HG03432 (cell line): ENCODE measurements at regions not wholly inside any gene's neighbourhood (a gene's known extent, or its start where the extent isn't known, plus 50 kb on each side); places are given as distances from the start of the nearest gene placed in this dataset.

Experiments used
- ATAC-seq: cut with Tn5 transposase; IDR thresholded peaks from one replicate; pipeline ENCODE4 v1.9.1; 2021; ENCODE audit warnings: mild to moderate bottlenecking, moderate library complexity; ENCODE audit not compliant: unreplicated experiment

- no peak for ATAC-seq
Measured at GRCh38 chr14:65794674-65795279, 382.2 kb downstream of the FUT8 start.

GRCh38 chr14:65798216-65798615 is 385.7 kb downstream of the FUT8 start:
- no peak for ATAC-seq

DNA sequence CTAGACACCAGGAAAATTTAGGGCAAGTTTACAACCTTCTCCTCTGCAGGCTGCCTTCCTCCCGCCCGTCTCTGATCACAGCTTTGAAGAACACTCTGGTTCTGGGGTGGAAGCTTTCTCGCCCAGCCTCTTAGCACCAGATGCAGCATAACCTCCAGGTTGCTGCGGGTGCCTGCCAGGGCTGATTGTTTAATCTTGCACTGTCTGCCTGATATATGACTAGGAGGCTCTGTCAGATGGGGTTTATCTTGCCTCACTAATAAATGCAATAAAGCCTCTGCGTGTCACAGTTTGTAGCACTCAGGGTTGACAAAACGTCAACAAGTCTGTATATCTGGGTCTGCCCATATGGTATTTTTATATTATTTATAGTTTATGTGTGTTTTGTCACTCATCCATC is 388.2 kb downstream of the FUT8 start:
- no peak for ATAC-seq

- no peak for ATAC-seq
Measured at GRCh38 chr14:65802196-65802595, 389.7 kb downstream of the FUT8 start.

DNA sequence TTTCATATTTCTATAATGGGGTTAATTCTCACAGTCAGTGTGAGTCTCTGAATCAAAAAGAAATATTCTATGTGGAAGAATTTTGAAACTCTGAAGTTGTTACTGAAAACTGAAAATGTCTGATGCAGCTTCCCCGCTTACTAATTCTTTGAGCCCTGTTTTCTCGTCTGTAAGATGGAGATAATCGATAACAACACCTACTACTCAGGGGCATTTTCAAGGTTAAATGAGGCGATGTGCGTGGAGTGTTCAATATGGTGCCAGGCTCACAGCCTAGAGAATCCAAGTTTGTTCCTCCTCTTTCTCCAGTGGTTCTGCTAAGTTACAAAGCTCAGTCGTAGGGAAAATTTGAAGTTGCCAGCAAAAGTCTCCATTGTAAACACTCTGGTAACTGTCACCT is 391.4 kb downstream of the FUT8 start:
- no peak for ATAC-seq

GRCh38 chr14:65804439-65805112 is 392.0 kb downstream of the FUT8 start:
- peak; percentile 30 for ATAC-seq

DNA sequence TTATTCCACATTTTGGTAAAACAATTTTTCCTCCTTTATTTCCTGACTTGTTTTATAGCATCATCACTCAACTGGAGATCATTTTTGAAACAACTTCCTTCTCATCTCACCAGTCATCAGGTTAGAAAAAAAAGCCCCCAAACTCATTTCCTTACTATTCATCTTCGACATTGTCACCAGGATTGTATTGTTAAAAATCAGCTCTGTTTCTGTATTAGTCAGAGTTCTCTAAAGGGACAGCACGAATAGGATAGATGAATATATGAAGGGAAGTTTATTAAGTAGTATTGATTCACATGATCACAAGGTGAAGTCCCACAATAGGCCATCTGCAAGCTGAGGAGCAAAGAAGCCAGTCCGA is 392.6 kb downstream of the FUT8 start:
- peak; percentile 67 for ATAC-seq

DNA sequence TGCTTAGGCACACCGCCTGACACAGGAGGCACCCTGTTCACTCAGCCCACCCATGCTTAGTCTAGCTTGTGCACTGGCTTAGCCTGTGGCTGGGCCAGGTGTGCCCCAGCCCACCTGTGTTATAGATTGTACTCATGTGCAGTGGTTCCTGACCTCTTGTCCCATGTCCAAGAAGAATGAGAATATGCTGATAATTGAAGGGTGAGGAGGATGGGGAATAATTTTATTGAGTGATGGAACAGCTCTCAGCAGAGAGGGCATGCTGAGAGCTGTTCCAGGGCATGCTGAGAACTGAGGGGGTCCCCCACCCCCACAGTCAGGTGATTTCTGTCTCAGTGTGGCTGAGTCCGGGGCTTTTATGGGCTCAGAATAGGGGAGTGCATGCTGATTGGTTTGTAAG is 395.9 kb downstream of the FUT8 start:
- no peak for ATAC-seq

DNA sequence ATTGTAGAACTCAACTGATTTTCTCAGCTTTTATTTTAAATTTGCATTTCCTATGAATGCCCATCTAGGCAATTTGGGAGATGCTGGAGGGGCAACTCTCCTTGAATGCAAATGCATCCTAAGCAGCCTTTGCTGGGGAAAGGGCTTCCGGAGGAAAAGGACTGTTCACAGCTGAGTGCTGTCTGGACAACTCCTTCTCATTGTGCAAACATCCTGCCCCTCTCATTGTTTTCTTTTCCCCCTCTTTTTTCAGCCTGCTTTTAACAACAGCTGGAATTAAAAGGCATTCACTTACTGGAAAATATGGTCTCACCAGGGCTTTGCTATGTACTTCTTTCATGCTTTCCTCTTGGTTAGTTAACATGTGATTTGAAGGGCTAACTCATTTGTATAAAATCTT is 397.8 kb downstream of the FUT8 start:
- no peak for ATAC-seq

GRCh38 chr14:65813760-65814384 is 401.3 kb downstream of the FUT8 start:
- ATAC-seq = no peak

GRCh38 chr14:65815127-65815526 is 402.6 kb downstream of the FUT8 start:
- ATAC-seq = no peak

GRCh38 chr14:65817011-65817410 is 404.5 kb downstream of the FUT8 start:
- ATAC-seq = no peak

DNA sequence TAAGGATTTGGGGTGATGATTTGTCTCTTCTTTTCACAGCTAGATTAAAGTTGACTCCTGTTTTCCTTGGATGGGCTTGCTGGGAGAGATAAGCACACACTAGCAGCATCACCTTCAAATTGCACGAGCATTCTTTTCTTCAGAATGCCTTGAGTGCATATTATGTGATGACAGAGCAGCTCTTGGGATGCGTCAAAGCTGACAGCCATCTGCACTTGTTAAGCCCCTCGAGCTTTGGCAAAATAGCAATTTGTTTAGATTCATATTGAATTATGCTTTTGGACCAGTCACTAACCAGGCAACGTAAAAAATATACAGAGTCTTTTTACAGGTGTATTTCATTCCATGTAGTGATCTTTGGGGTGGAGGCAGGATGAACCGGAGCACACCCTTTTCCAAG is 407.0 kb downstream of the FUT8 start:
- no peak for ATAC-seq

- no peak for ATAC-seq
Measured at GRCh38 chr14:65821224-65821753, 408.8 kb downstream of the FUT8 start.

- no peak for ATAC-seq
Measured at GRCh38 chr14:65824285-65824977, 411.9 kb downstream of the FUT8 start.

DNA sequence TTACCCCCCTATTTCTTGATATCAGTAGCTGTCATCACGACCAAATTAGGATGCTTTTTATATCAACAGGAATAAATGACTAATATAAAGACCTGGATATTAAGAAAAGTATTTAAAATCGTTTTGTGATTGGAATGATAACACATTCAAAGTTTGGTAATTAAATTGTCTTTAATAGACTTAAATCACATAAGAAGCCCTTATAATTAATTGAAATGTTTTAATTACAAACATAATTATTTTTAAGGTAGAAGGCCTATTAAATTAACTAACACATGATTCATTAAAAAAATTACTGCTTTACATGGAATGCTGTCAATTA is 412.4 kb downstream of the FUT8 start:
- no peak for ATAC-seq

- no peak for ATAC-seq
Measured at GRCh38 chr14:65826946-65827345, 414.4 kb downstream of the FUT8 start.

- ATAC-seq = no peak
Measured at GRCh38 chr14:65827520-65827919, 415.0 kb downstream of the FUT8 start.

GRCh38 chr14:65828396-65828795 is 415.9 kb downstream of the FUT8 start:
- ATAC-seq = no peak

DNA sequence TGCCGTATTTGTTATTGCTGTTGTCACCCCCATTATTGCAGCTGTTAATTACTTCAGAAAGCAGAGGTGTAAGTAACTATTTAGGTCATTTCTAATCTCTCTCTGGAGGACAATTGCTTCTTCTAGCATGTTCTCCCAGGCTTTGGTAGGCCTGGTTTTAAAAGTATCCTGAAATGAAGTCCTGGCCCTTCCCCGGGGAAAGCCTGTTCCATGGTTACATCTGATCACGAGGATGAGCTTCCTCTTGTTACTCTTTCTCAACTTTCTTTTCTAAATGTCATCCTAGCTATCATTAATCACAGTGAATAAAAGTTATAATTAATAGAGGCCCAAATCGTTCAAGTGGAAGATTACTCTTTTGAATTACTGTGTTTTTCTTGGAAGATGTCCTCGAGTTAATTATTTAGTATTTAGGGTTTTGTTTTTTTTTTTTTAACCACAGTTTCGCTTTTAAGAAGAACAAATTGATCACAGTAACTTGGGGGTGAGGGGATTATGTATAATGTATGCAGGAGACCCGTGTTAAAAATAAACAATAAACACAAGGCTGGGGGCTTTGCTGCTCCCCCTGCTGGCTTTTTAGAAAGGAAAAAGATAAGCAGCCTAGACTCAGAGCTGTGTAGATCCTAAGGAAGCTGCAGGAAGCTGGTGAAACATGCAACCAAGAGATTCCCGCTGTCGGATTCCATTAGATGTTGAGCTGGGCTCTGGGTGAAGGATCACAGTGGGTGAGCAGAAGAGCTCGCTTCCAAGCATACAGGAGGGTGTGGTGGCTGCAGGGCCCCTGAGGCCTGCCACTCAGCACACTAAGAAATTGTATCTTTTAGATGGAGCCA is 420.1 kb downstream of the FUT8 start:
- ATAC-seq = no peak

DNA sequence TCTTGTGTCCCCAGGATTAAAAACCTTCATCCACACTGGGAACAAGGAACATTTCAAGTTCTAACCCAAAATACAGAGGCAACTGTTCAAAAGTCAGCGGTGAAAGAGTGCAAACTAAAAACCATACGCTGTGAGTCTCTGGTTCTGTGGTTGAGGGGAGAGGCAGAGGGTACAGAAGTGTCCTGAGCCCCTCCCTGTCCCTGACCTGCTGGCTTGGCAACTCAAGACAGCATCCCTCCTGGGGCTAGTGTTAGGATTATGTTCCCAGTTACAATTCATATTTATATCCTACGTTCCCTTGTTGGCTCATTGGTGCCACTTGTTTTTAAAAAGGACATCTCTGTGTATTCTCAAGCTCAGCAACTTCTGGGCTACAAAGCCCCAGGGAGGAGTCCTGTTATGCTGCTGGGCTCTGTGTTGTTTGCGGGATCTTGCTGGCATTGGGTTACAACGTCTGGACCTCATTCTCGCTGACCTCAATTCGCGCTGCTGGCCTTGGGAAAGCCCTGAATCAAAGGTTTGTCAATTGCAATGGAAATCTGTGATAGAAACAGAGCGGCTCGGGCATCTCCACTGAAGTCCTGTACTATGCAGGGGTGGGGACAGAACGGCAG is 420.8 kb downstream of the FUT8 start:
- no peak for ATAC-seq
